ENCODE measurements at regions not wholly inside any gene's neighbourhood (a gene's known extent, or its start where the extent isn't known, plus 50 kb on each side); places are given as distances from the start of the nearest gene placed in this dataset.
"Not testable (repeated sequence)": the region's sequence is repeated elsewhere in the genome, so short reads cannot be mapped to it uniquely, and the experiment has no call there.

DNA sequence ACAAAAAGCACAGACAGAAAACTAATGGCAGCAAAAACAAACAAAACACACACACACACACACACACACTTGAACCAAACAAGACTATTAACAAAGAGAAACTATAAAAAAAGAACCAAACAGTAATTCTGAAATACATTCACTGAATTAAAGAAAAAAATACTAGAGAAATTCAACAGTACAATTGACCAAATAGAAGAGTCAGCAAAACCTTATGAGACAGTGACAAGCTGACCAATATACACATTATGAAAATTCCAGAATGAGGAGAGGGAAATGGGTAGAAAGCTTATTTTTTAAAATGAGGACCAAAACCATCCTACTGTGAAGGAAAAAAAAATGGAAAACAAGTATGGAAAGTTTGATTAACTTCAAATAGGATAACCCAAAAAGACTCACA lies 212.2 kb upstream of the BTBD3 start:
- Mint-ChIP-seq H3K27ac (no peak overlapping the region), H3K36me3 (ENCODE audit: low read depth) (peaks cover 13% of the 10 kb centered on the region; the same call in 2 of the 3 replicates), H3K4me3 (no peak overlapping the region), H3K9me3 (peaks cover 24% of the 10 kb centered on the region), H3K4me1 (no peaks in the 10 kb centered on the region), H3K27me3 (ENCODE audit: insufficient read depth, low read depth, poor library complexity) (peaks cover 2% of the 10 kb centered on the region)
- Histone ChIP-seq H2AFZ (no peak overlapping the region), H3K79me2 (replicated peaks; ENCODE audit: insufficient read depth) (no peaks in the 10 kb centered on the region), H3K27me3 (ENCODE audit: insufficient read depth) (no peaks in the 10 kb centered on the region), H3F3A (replicated peaks; ENCODE audit: low read depth) (no peaks in the 10 kb centered on the region), H3K4me2 (no peak overlapping the region), H3K4me1 (ENCODE audit: insufficient read depth) (no peaks in the 10 kb centered on the region), H3K36me3 (ENCODE audit: insufficient read depth) (no peaks in the 10 kb centered on the region), H3K4me3 (no peak overlapping the region), H3K9me2 (ENCODE audit: insufficient read depth) (no peaks in the 10 kb centered on the region), H3K27ac (ENCODE audit: low read depth) (no peak overlapping the region), H4K20me1 (replicated peaks; ENCODE audit: insufficient read depth) (no peaks in the 10 kb centered on the region)
- TF ChIP-seq, protein P1, sequence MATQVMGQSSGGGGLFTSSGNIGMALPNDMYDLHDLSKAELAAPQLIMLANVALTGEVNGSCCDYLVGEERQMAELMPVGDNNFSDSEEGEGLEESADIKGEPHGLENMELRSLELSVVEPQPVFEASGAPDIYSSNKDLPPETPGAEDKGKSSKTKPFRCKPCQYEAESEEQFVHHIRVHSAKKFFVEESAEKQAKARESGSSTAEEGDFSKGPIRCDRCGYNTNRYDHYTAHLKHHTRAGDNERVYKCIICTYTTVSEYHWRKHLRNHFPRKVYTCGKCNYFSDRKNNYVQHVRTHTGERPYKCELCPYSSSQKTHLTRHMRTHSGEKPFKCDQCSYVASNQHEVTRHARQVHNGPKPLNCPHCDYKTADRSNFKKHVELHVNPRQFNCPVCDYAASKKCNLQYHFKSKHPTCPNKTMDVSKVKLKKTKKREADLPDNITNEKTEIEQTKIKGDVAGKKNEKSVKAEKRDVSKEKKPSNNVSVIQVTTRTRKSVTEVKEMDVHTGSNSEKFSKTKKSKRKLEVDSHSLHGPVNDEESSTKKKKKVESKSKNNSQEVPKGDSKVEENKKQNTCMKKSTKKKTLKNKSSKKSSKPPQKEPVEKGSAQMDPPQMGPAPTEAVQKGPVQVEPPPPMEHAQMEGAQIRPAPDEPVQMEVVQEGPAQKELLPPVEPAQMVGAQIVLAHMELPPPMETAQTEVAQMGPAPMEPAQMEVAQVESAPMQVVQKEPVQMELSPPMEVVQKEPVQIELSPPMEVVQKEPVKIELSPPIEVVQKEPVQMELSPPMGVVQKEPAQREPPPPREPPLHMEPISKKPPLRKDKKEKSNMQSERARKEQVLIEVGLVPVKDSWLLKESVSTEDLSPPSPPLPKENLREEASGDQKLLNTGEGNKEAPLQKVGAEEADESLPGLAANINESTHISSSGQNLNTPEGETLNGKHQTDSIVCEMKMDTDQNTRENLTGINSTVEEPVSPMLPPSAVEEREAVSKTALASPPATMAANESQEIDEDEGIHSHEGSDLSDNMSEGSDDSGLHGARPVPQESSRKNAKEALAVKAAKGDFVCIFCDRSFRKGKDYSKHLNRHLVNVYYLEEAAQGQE (IDR thresholded peaks at IDR 0.05; ENCODE audit: unreplicated experiment) = no peak
- no peak for DNase-seq (ENCODE audit: low spot score)
- no peak for ATAC-seq

DNA sequence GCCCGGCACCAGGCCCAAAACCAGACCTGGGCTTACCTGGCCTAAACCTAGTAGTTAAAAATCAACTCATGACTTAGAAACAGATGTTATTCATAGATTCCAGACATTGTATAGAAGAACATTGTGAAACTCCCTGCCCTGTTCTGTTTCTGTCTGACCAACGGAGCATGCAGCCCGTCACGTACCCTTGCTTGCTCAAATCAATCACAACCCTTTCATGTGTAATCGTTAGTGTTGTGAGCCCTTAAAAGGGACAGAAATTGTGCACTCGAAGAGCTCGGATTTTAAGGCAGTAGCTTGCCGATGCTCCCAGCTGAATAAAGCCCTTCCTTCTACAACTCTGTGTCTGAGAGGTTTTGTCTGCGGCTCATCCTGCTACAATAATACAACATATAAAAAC lies 209.5 kb upstream of the BTBD3 start:
- H3K9me2 ChIP-seq (ENCODE audit: insufficient read depth); H3K27ac Mint-ChIP-seq; H4K20me1 ChIP-seq (replicated peaks; ENCODE audit: insufficient read depth); H3K27me3 ChIP-seq (ENCODE audit: insufficient read depth); ATAC-seq; H3K27ac ChIP-seq (ENCODE audit: low read depth); H3K4me3 ChIP-seq; H3K4me2 ChIP-seq; DNase-seq (ENCODE audit: low spot score); H2AFZ ChIP-seq; H3K4me3 Mint-ChIP-seq; H3K27me3 Mint-ChIP-seq (ENCODE audit: insufficient read depth, low read depth, poor library complexity); H3K36me3 ChIP-seq (ENCODE audit: insufficient read depth); H3K79me2 ChIP-seq (replicated peaks; ENCODE audit: insufficient read depth); H3F3A ChIP-seq (replicated peaks; ENCODE audit: low read depth); H3K4me1 ChIP-seq (ENCODE audit: insufficient read depth); H3K4me1 Mint-ChIP-seq: not testable (repeated sequence)
- Mint-ChIP-seq H3K36me3 (ENCODE audit: low read depth) (peaks cover 13% of the 10 kb centered on the region; the same call in 2 of the 3 replicates), H3K9me3 (peaks cover 24% of the 10 kb centered on the region)

DNA sequence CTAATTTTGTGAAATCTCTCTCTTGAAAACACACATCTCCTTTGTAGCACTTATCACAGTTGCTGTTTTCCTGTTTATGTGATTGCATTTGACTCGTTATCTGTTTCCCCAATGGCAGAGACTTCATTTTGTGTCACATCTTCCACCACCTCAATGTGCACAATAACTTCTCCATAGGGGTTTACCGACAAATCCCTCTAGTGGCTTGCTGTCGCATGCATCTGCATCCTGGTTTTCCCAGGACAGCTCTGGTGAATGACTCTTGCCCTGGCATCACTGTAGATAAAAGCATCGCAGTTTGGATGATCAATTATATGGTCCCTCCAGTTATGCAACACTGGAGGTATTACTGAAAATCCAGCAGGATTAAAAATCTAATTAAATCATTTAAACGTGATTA lies 206.5 kb upstream of the BTBD3 start:
- Mint-ChIP-seq H3K27me3 (ENCODE audit: insufficient read depth, low read depth, poor library complexity) (peaks cover 5% of the 10 kb centered on the region), H3K36me3 (ENCODE audit: low read depth) (peaks cover 11% of the 10 kb centered on the region; the same call in 2 of the 3 replicates), H3K4me3 (no peak overlapping the region), H3K4me1 (peaks cover 17% of the 10 kb centered on the region), H3K27ac (no peak overlapping the region), H3K9me3 (peaks cover 16% of the 10 kb centered on the region)
- Histone ChIP-seq H3K9me2 (ENCODE audit: insufficient read depth) (no peaks in the 10 kb centered on the region), H4K20me1 (replicated peaks; ENCODE audit: insufficient read depth) (no peaks in the 10 kb centered on the region), H3K4me3 (no peak overlapping the region), H3K36me3 (ENCODE audit: insufficient read depth) (no peaks in the 10 kb centered on the region), H3F3A (replicated peaks; ENCODE audit: low read depth) (no peaks in the 10 kb centered on the region), H2AFZ (peak overlapping the region; percentile 19; the same call in 1 of the 2 replicates), H3K4me2 (no peak overlapping the region), H3K4me1 (ENCODE audit: insufficient read depth) (no peaks in the 10 kb centered on the region), H3K27ac (ENCODE audit: low read depth) (no peak overlapping the region), H3K79me2 (replicated peaks; ENCODE audit: insufficient read depth) (no peaks in the 10 kb centered on the region), H3K27me3 (ENCODE audit: insufficient read depth) (no peaks in the 10 kb centered on the region)
- ATAC-seq (peak; percentile 57), DNase-seq (ENCODE audit: low spot score) (peak; percentile 31)
- TF ChIP-seq NANOG (IDR thresholded peaks at IDR 0.05; ENCODE audit: borderline replicate concordance) (no peak), JUNB (IDR thresholded peaks at IDR 0.05; ENCODE audit: unreplicated experiment) (no peak)
- TF ChIP-seq, protein P1 (IDR thresholded peaks at IDR 0.05; ENCODE audit: unreplicated experiment) = no peak

Data from GM23338 (cell line).